Loucy (cell line): ENCODE measurements at regions not wholly inside any gene's neighbourhood (a gene's known extent, or its start where the extent isn't known, plus 50 kb on each side); places are given as distances from the start of the nearest gene placed in this dataset.
"Not testable (repeated sequence)": the region's sequence is repeated elsewhere in the genome, so short reads cannot be mapped to it uniquely, and the experiment has no call there.

ENCODE experiments used
- H2AFZ ChIP-seq: fragments of 200-600 bp; sonication (generic); 2 replicates; pipeline ENCODE4 v1.6.0; 2016; ENCODE audit warnings: antibody characterized with exemption, mild to moderate bottlenecking, low read length, moderate library complexity
- H3F3A ChIP-seq: fragments of 200-600 bp; 2 replicates; pipeline ENCODE4 v1.6.0; 2016; ENCODE audit warnings: antibody characterized with exemption, low read depth, mild to moderate bottlenecking
- H3K27me3 ChIP-seq: fragments of 200-600 bp; sonication (generic); 2 replicates; pipeline ENCODE4 v1.6.1; 2014; ENCODE audit warnings: low read length, mild to moderate bottlenecking; ENCODE audit not compliant: insufficient read depth, poor library complexity, severe bottlenecking
- H3K36me3 ChIP-seq: fragments of 200-600 bp; sonication (generic); 2 replicates; pipeline ENCODE4 v1.6.1; 2016; ENCODE audit warnings: low read length; ENCODE audit not compliant: insufficient read depth
- H3K4me1 ChIP-seq: fragments of 200-600 bp; sonication (generic); 2 replicates; pipeline ENCODE4 v1.5.1; 2014; ENCODE audit warnings: low read length, mild to moderate bottlenecking; ENCODE audit not compliant: insufficient read depth, poor library complexity, severe bottlenecking
- H3K4me2 ChIP-seq: fragments of 200-600 bp; sonication (generic); 2 replicates; pipeline ENCODE4 v1.6.0; 2014; ENCODE audit warnings: antibody characterized with exemption, low read length, low read depth, mild to moderate bottlenecking; ENCODE audit not compliant: poor library complexity, severe bottlenecking
- H3K4me3 ChIP-seq: fragments of 200-600 bp; sonication (generic); 2 replicates; pipeline ENCODE4 v1.5.1; 2014; ENCODE audit warnings: low read length, mild to moderate bottlenecking, mixed read lengths; ENCODE audit not compliant: poor library complexity, severe bottlenecking
- H3K79me2 ChIP-seq: fragments of 200-600 bp; sonication (generic); 2 replicates; pipeline ENCODE4 v1.6.1; 2014; ENCODE audit warnings: low read length; ENCODE audit not compliant: insufficient read depth
- H3K9ac ChIP-seq: fragments of 200-600 bp; sonication (generic); 2 replicates; pipeline ENCODE4 v1.6.0; 2014; ENCODE audit warnings: mild to moderate bottlenecking, low read depth, low read length, moderate library complexity; ENCODE audit not compliant: poor library complexity, severe bottlenecking
- H3K9me2 ChIP-seq: fragments of 200-600 bp; sonication (generic); replicated peaks from 2 replicates; pipeline ENCODE4 v1.6.1; 2016; ENCODE audit warnings: low read depth, low read length, mixed read lengths
- H3K9me3 ChIP-seq: fragments of 200-600 bp; sonication (generic); 2 replicates; pipeline ENCODE4 v1.6.1; 2014; ENCODE audit warnings: mild to moderate bottlenecking, antibody characterized with exemption, low read length, low read depth; ENCODE audit not compliant: insufficient read depth
- H4K20me1 ChIP-seq: fragments of 200-600 bp; sonication (generic); 2 replicates; pipeline ENCODE4 v1.6.0; 2014; ENCODE audit warnings: antibody characterized with exemption, low read length, mild to moderate bottlenecking; ENCODE audit not compliant: insufficient read depth, poor library complexity, severe bottlenecking
- EZH2phosphoT487 ChIP-seq: fragments of 200-600 bp; IDR thresholded peaks from 2 replicates; pipeline ENCODE4 v1.6.1; 2018; ENCODE audit warnings: antibody characterized with exemption, mild to moderate bottlenecking, moderate library complexity, borderline replicate concordance
- TF ChIP-seq, protein P1 (sequence below): fragments of 200-600 bp; sonication (generic); conservative IDR thresholded peaks from 2 replicates; pipeline ENCODE4 v1.5.1; 2014; ENCODE audit warnings: mild to moderate bottlenecking, antibody characterized with exemption, low read length

DNA sequence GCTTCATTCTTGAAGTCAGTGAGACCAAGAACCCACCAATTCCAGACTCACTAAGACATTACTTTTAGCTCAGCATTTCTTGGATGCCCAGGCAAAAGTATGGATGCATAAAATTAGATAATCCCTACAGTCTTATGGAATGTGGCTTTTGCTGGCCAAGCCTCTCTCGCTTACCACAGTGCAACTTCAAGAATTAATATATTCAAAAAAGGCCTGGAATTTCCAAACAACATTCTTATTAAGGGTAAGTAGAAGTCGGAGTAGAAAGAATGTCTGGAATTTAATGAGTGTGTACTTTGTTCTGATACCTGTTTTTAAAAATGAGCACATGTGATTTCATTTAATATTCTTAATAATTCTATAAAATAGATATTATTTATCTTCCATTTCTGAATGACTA lies 302.4 kb upstream of the TMTC4 start:
- H3K4me2 ChIP-seq, result no peak overlapping the region
- H3K4me1 ChIP-seq, result no peaks in the 10 kb centered on the region
- H3K4me3 ChIP-seq, result no peak overlapping the region
- H2AFZ ChIP-seq, result no peak overlapping the region
- no peaks in the 10 kb centered on the region for H3K27me3 ChIP-seq
- H3K79me2 ChIP-seq, result no peaks in the 10 kb centered on the region
- no peak overlapping the region for H3K9ac ChIP-seq
- no peak for TF ChIP-seq EZH2phosphoT487
- H3F3A ChIP-seq, result no peaks in the 10 kb centered on the region
- H4K20me1 ChIP-seq, result no peaks in the 10 kb centered on the region
- H3K9me2 ChIP-seq, result no peaks in the 10 kb centered on the region
- no peaks in the 10 kb centered on the region for H3K9me3 ChIP-seq
- H3K36me3 ChIP-seq, result no peaks in the 10 kb centered on the region

DNA sequence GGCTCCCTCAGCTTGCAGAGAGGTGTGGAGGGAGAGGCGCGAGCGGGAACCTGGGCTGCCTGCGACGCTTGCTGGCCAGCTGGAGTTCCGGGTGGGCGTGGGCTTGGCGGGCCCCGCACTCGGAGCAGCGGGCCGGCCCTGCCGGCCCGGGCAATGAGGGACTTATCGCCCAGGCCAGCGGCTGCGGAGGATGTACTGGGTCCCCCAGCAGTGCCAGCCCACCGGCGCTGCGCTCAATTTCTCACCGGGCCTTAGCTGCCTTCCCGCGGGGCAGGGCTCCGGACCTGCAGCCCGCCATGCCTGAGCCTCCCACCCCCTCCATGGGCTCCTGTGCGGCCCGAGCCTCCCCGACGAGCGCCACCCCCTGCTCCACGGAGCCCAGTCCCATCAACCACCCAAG lies 301.1 kb upstream of the TMTC4 start:
- H3K9me2 ChIP-seq, H3K4me3 ChIP-seq, H3K4me1 ChIP-seq, H3K9ac ChIP-seq, H3K4me2 ChIP-seq, H3K36me3 ChIP-seq, H3K27me3 ChIP-seq, H3K79me2 ChIP-seq, H3F3A ChIP-seq, H3K9me3 ChIP-seq, H2AFZ ChIP-seq, H4K20me1 ChIP-seq: not testable (repeated sequence)

DNA sequence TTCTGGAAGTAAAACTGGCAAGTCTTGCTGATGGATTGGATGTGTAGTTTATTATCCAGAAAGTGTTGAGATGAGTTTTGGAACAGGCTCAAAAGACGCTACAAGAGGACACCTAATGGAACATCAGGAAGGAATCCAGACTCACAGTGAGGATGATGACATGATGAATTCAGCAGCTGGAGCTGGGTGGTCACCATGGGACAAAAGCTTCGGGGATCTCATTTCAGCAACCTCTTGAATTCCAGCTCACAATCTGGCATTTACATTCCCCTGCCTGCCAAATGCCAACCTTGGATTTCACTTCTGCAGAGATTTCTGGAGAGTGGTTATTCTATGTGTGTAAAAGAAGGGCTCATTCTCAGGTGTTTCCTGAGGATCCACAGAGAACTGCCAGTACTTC lies 288.0 kb upstream of the TMTC4 start:
- H3K9ac ChIP-seq, result no peak overlapping the region
- no peaks in the 10 kb centered on the region for H3K79me2 ChIP-seq
- no peaks in the 10 kb centered on the region for H3F3A ChIP-seq
- H3K4me1 ChIP-seq, result no peaks in the 10 kb centered on the region
- H3K27me3 ChIP-seq, result no peaks in the 10 kb centered on the region
- no peak for TF ChIP-seq EZH2phosphoT487
- TF ChIP-seq, protein P1, sequence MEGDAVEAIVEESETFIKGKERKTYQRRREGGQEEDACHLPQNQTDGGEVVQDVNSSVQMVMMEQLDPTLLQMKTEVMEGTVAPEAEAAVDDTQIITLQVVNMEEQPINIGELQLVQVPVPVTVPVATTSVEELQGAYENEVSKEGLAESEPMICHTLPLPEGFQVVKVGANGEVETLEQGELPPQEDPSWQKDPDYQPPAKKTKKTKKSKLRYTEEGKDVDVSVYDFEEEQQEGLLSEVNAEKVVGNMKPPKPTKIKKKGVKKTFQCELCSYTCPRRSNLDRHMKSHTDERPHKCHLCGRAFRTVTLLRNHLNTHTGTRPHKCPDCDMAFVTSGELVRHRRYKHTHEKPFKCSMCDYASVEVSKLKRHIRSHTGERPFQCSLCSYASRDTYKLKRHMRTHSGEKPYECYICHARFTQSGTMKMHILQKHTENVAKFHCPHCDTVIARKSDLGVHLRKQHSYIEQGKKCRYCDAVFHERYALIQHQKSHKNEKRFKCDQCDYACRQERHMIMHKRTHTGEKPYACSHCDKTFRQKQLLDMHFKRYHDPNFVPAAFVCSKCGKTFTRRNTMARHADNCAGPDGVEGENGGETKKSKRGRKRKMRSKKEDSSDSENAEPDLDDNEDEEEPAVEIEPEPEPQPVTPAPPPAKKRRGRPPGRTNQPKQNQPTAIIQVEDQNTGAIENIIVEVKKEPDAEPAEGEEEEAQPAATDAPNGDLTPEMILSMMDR, result no peak
- H3K9me2 ChIP-seq, result no peaks in the 10 kb centered on the region
- H3K4me3 ChIP-seq, result no peak overlapping the region
- H2AFZ ChIP-seq, result no peak overlapping the region
- no peak overlapping the region for H3K4me2 ChIP-seq
- no peaks in the 10 kb centered on the region for H3K36me3 ChIP-seq
- no peaks in the 10 kb centered on the region for H4K20me1 ChIP-seq
- H3K9me3 ChIP-seq, result no peaks in the 10 kb centered on the region

DNA sequence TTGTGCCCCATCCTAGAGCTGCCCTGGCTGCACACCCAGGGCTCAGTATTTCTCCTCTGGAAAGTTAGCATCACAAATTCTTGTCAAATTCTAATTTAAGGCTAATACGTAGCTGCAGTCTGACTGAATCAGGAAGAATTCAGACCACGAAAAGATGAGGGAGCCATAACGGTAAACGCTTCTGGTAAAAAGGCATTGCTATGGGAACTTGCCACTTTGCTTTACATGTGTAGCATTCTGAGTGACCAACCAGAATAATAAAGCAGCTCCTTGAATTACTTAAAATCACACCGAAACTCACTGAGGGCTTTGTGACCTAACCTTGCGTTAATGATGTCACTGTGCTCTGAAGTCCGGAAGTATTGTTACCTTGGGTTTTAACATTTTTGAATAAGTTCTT lies 286.6 kb upstream of the TMTC4 start:
- H3K79me2 ChIP-seq, result no peaks in the 10 kb centered on the region
- H3K9ac ChIP-seq, result no peak overlapping the region
- H4K20me1 ChIP-seq, result no peaks in the 10 kb centered on the region
- TF ChIP-seq EZH2phosphoT487, result no peak
- TF ChIP-seq, protein P1, result no peak
- H3K9me2 ChIP-seq, result no peaks in the 10 kb centered on the region
- no peak overlapping the region for H3K4me2 ChIP-seq
- no peaks in the 10 kb centered on the region for H3K9me3 ChIP-seq
- H3F3A ChIP-seq, result no peaks in the 10 kb centered on the region
- no peaks in the 10 kb centered on the region for H3K4me1 ChIP-seq
- no peaks in the 10 kb centered on the region for H3K27me3 ChIP-seq
- H3K36me3 ChIP-seq, result no peaks in the 10 kb centered on the region
- no peak overlapping the region for H3K4me3 ChIP-seq
- H2AFZ ChIP-seq, result no peak overlapping the region
